SKM-1 (cell line): ENCODE measurements at regions not wholly inside any gene's neighbourhood (a gene's known extent, or its start where the extent isn't known, plus 50 kb on each side); places are given as distances from the start of the nearest gene placed in this dataset.
"Not testable (repeated sequence)": the region's sequence is repeated elsewhere in the genome, so short reads cannot be mapped to it uniquely, and the experiment has no call there.

Source experiments
- DNase-seq: peaks from one replicate; lab custom pipeline; 2025; ENCODE audit not compliant: unreplicated experiment; lab: John Stamatoyannopoulos, UW

DNA sequence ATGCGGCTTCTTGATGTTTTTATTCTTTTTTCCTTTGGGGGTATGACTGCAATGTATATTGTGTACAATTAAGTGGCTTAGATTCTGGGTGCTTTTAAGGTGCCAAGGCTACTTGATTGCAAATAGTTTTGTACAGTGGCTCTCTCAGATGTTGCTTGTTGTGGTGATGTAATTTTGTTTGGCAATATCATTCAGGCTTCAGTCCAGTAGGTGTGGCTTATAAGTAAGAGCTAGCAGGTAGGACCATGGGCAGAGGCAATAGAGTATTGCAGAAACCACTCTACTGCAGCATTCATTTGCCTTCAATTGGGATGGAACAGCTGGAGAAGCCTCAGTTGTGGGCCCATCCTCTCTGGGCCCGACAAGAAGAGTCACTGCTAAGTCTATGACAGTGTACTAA lies 407.9 kb upstream of the MAN1A1 start:
- no peak for DNase-seq

DNA sequence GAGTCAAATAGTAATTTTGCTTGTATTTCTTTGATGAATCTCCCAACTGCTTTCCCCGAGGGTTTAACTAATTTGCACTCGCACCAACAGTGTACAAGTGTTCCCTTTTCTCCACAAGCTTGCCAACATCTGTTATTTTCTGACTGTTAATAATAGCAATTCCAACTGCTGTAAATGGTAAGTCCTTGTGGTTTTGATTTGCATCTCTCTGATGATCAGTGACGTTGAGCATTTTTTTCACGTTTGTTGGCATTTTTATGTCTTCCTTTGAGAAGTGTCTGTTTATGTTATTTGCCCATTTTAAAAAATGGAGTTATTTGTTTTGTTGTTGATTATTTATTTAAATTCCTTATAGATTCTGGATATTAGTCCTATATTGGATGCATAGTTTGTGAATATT lies 399.8 kb upstream of the MAN1A1 start:
- DNase-seq = no peak

DNA sequence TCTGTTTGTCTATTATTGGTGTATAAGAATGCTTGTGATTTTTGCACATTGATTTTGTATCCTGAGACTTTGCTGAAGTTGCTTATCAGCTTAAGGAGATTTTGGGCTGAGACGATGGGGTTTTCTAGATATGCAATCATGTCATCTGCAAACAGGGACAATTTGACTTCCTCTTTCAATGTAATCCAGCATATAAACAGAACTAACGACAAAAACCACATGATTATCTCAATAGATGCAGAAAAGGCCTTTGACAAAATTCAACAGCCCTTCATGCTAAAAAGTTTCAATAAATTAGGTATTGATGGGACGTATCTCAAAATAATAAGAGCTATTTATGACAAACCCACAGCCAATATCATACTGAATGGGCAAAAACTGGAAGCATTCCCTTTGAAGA lies 399.0 kb upstream of the MAN1A1 start:
- DNase-seq = not testable (repeated sequence)

DNA sequence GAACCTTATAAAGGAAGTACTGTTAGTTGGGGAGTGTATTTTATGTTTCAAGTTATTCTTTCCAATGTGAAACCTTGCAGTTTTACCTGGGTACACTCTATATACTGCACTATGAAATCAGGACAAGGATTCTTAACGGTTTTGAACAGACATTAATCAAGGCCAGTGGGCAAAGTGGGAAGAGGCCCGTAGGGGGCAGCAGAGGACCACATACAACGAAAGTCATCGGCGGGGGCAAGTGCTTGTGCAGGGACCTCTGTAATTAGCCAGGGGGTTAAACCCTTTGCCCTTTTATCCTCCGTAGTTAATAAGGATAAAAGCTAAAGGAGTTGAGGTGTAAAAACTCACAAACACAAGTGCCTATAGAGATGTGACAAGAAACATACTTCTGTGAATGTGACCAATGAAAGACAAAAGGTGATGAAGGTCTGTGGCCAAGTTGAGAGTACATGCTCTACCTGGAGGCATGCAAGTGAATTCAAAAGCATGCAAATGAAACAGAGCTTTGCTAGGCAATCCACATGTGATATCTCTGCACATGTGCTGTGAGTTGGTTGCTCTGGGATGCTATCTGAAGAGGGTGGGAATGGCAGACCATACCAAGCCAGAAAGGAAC lies 392.7 kb upstream of the MAN1A1 start:
- DNase-seq = peak; percentile 36

DNA sequence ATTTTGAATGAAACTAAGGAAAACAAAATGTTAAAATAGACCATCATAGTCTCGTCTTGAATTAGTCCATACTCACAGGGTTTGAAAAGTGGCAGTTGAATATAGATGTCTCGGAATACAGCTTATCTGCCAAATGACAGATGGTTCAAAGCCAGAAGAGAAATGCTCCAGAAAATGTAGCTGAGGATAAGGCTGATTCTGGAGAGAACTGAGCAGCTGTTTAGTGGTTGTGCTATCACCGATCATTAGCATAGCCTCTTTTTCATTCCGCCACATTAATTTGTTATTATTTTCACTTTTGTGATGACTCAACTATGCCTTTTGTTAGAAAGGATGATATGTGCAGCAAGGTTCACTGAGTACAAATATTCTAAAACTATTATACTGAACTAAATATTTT lies 390.2 kb upstream of the MAN1A1 start:
- DNase-seq = no peak

DNA sequence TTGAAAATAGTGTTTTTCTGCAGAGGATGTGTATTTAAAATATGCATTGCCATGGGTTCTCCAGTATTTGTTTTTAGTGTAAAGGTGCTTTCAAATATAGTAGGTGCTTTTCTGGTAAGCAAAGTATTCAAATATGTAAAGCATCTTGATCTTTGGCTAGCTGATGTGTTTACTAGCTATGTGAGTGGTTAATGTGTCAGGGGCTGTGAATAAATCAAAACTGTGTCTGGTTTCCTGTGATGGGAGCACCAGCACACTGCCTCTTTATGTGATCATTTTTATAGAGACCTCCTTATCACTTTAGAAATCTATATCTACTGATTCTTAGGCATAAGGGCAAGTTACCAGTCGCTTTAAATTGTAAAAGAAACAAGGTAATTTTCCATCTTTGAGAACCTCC lies 388.9 kb upstream of the MAN1A1 start:
- DNase-seq = no peak

DNA sequence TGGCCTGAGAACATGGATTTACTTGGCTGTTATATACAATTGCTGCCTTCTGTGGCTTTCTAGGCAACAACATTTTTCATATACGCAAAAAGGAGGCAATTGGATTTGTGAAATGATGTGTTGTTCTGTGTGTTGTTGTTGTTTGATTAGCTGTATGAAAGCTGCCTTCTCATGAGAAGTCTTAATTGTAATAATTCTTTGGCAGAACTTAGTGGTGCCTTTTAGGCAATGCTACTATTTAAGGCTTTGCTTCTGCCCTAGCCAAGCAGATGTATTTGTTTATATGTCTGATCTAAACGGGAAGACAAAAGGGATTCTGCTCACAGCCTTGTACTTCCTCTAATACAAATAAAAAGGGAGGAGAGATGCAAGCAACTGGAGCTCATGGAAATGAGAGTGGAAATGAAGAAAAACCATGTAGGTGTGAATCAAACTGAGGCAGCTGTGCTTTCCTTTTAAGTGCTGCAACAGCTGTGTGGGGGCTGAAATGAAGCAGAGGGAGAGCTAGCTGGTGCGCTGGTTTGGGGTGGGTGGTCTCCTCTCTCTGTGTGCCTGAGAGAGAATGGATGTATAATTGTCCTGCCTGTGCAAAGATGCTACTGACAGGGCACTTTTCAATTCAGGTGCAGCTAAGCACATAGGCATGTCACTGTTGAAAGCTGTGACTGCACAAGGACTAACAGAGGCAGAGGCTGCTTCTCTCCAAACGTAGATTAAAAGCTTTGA lies 386.9 kb upstream of the MAN1A1 start:
- no peak for DNase-seq

DNA sequence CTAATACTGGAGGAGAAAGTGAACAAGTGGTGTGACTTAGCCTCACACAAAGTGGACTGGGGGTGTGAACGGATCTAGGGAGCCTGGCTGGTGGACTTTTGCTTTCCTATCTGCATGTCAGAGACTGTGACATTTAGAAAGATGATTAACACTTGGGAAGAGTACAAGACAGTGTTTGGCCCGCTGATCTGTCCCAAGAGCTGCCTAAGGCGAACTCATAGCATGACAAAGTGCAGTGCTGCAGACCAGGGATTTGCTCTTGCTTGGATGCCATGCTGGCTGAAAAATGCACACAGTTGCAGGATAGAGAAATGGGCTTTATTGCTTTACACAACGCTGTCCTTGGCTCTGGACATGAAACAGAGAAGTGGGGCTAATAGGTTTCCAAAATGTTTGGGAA lies 386.0 kb upstream of the MAN1A1 start:
- no peak for DNase-seq

DNA sequence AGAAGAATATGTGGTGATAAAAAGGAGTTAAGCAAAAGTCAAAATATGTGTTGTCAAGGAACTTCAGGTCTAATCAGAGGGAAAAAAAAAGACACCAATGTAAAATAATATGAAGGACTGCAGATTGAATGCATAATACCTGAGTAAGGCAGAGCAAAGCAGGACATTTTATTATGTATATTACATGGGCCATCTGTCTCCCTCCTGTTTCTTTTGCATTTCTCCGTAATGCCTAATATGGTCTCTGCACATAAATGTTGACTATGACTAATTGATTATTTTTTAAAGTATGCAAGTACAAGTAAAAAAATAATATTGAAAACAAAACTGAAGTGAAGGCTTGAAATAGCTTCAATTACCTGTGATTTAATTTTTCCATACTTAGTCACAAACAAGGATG lies 384.7 kb upstream of the MAN1A1 start:
- DNase-seq = no peak

DNA sequence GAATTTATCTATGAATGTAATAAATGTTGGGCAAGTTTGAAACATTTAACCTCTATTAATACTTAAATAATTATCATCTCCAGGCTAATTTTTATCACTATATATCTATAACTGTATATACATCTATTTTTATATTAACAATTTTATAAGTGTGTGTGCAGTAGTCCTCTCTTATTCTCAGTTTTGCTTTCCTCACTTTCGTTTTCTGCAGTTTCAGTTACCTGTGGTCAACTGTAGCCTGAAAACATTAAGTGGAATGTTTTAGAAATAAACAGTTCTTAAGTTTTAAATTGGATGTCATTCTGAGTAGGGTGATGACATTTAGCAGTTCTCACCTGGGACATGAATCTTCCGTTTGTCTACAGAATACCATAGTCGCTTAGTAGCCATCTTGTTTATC lies 379.4 kb upstream of the MAN1A1 start:
- DNase-seq = no peak

DNA sequence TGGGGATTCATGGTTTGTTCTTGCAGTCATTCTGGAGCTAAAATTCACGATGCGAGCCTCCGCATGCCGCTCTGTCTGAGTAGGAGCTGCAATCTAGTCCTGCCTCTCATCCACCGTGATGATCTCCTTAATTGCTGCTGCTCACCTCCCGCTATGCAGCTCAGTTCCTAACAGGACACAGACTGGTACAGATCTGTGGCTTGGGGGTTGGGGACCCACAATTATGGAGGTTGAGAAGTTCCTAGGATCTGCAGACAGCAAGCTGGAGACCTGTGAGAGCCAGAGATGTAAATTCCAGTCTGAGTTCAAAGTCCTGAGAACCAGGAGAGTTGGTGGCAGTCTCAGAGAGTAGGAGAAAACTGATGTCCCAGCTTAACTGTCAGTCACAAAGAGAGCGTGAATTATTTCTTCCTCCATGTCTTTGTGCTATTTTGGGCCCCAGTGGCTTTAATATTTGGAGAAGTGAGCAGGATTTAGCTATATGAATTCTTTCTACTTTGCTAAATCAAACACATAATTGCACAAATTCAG lies 378.7 kb upstream of the MAN1A1 start:
- no peak for DNase-seq

DNA sequence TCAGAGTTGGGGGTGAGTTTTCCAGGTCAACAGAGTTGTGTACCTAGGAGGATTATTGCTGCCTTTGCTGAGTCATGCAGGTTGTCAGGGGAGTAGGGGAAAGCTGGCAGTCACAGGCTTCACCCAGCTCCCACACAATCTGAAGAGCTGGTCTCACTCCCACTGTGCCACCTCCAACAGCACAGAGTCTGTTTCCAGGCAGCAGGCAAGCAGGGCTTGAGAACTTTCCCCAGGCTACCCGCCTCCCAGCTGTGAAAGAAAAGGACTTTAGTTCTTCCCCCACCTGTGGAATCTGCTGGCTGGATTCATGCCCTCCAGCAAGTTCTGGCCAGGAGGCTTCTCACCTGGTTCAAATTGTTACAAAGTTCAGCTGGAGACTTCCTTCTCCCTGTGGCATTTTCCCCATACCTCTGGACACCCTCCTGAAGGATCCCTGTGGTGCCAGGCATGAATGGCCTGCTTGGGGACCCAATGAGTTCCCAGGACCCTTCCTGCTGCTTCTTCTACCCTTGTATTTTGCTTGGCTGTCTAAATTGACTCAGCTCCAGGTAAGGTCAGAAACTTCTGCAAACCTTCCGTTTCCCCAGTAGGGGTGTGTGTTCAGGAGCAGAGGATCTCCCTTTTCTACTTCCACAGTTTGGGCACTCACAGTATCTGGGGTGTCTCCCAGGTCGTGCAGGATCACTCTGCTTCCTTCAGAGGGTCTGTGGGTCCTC lies 378.1 kb upstream of the MAN1A1 start:
- DNase-seq = no peak

DNA sequence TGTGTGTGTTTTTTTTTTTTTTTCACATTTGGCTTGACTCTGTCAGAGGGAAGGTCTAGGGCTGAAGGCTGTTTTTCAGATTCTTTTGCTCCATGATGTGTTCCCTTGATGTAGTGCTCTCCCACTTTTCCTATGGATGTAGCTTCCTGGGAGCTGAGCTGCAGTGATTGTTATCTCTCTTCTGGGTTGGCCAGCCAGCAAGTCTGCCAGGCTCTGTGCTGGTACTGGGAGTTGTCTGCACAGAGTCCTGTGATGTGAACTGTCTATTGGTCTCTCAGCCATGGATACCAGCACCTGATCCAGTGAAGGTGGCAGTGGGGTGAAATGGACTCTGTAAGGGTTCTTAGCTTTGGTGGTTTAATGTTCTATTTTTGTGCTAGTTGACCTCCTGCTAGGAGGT lies 377.4 kb upstream of the MAN1A1 start:
- DNase-seq = not testable (repeated sequence)

DNA sequence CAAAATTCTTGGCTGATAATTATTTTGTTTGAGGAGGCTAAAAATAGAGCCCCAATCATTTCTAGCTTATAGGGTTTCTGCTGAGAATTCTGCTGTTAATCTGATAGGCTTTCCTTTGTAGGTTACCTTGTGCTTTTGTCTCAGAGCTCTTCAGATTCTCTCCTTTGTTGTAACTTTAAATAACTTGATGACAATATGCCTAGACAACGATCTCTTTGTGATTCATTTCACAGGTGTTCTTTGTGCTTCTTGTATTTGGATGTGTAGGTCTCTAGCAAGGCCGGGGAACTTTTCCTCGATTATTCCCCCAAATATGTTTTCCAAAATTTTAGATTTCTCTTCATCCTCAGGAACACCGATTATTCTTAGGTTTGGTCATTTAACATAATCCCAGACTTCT lies 376.5 kb upstream of the MAN1A1 start:
- no peak for DNase-seq

DNA sequence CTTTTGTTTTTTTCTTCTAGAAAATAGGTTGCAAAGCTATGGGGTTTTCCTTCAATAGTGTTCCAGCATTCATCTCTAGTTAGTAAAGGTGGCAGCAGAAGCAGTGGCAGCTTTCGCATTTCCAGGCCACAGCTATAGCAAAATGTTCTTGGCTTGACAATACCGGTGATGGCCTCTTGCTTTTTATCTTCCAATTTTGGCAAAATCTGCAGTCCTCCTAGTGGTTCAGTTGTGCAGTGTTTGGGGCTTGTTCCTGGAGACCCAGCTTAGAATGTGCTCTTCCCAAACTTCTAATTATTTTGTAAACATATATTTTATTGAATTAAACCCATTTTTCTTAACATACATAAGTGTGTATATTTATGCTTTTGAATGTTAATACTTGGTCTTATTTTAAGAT lies 370.6 kb upstream of the MAN1A1 start:
- no peak for DNase-seq

DNA sequence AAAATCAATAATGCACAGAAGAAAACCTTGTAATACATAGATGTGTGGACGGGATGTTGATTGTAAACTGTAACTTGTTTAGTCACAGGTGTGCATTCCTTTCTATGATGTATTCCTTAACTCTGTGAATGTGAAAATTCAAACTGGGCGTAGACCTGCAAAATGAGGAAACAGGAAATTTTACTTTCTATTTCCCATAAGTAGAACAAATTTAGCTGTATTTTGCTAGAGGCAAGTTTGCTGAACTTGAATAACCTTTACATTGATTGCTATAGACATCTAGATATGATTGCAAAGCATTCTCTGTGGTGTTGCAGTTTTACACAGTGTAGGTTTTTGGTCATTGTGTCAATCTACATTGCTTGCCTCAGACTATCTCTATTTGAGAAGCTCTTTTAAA lies 368.4 kb upstream of the MAN1A1 start:
- no peak for DNase-seq

DNA sequence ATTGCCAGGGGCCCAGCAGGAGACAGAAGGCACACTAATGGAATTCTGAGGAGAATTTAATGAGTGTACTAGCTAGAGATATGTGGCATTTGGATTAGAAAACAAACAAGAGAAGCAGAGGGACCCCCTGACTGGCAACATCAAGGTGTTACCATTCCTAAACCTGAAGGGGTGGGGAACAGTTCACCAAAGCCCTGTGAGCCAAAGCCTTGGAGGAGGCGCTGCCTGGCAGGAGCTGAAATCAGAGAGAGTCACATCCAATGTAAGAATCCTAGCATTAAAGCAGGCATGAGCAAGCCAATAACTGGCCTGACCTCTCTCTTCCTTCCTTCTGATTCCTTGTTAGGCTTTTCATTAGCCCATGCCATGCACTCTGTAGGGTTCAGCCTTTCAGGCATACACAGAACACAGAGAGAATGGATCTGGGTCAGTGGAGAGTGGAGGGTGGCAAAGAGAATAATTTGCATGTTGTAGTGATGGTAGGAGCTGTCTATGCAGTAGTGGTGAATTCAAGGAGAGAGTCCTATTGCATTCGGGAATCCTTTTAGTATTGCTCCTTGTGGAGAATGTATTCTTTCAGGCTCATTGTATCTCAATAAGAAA lies 367.2 kb upstream of the MAN1A1 start:
- no peak for DNase-seq

DNA sequence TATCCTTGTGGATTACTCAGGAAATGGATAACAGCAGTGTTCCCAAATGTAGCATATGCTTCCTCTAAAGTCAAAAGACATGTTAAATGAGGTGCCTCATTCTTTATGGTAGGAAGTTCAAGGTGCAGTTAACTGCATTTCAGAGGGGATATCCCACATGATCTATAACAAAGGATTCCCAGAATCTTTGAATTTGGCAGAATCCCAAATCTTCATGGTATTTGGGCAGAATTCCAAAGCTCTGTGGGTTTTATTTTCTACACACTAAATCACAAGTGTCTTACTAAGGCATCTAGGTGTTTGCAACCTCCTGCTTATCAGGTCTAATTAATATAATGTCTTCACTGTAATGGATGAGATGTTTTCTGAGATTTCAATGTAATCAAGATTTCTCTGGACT lies 364.3 kb upstream of the MAN1A1 start:
- no peak for DNase-seq

DNA sequence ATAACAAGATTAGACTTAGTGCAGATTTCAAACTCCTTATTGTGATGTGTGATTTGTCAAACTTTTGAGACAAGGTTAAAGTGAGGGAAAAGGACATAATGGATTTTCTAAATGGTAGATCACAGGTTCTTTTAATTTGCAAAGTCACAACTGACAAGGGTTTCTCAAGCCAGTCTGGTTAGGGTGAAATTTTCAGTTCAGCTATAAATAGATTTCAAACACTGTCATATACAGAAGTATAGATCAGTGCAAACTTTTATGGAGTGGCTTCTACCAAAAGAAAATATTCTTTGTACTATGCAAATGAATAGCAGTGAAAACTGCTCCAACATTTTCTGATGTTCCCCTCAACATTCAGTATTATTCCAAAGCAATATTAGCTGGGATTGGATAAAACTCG lies 337.1 kb upstream of the MAN1A1 start:
- no peak for DNase-seq

DNA sequence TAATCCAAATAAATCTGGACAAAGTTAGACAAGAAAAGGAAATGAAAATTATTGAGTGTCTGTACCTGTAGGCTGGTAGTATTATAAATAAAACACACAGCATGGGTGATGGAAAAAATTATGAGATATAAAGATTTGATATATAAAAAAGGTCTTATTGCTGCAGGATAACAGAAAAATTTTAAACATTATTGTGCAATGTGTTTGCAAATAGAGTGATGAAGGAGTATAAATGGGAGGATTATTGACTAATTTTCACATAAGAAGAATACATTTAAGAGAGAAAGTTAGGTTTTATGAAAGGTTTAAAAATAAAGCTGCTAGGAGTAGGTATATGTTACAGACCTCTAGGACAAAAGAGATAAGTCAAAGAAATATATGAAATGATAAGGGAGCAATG lies 336.7 kb upstream of the MAN1A1 start:
- DNase-seq = no peak

DNA sequence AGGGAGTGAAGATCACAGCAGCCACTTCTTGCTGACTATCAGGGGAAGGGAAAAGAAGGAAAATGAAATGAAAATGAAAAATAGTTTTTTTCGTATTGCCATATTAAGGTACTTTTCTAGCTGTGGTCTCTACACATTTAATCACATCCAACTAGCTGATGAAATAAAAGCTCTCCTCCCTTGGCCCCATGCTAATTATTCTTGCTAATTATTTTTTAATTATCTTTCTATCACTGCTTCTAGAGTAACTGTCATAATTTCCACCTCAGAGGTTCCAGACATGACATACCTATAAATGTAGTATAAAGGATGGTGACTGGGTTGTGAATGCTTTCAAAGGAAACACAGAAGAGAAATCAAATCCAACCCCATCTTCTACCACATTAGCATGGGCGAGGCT lies 334.1 kb upstream of the MAN1A1 start:
- no peak for DNase-seq

DNA sequence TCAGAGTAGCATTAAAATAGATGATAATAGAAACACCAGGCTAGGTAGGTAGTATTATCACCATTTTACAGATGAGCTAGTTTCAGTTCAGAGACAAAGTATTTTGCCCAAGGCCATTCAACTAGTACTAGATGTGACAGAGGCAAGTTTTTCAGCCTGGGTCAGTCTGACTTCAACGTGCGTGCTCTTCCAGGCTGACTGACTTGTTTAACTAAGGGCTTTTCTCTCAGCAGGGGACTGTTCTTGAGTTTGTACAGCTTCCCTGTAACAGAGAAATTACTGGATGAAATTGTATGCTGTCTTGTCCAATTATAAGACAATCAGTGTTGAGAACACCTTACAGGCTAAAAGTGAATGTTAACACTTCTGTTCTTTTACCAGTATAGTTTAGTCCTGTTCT lies 333.5 kb upstream of the MAN1A1 start:
- DNase-seq = no peak
